ENCODE measurements at regions not wholly inside any gene's neighbourhood (a gene's known extent, or its start where the extent isn't known, plus 50 kb on each side); places are given as distances from the start of the nearest gene placed in this dataset.

DNA sequence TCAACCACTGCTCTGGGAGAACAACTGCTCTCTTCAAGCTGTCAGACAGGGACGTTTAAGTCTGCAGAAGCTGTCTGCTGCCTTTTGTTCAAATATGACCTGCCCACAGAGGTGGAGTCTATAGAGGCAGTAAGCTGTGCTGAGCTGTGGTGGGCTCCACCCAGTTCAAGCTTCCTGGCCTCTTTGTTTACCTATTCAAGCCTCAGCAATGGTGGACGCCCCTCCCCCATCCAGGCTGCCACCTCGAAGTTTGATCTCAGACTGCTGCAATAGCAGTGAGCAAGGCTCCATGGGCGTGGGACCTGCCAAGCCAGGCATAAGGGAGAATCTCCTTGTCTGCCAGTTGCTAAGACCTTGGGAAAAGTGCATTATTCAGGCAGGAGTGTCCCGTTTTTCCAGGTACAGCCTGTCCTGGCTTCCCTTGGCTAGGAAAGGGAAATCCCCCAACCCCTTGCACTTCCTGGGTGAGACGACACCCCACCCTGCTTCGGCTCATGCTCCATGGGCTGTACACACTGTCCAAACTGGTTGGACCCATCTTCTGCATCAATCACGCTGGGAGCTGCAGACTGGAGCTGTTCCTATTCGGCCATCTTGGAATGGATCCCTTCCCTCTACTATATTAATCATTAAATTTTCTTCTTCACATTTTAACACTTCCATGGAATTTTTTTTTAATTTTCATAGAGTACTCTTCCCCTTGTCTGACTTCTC is 167.0 kb upstream of the UBE2E2 start:
- peak; percentile 69 for DNase-seq

DNA sequence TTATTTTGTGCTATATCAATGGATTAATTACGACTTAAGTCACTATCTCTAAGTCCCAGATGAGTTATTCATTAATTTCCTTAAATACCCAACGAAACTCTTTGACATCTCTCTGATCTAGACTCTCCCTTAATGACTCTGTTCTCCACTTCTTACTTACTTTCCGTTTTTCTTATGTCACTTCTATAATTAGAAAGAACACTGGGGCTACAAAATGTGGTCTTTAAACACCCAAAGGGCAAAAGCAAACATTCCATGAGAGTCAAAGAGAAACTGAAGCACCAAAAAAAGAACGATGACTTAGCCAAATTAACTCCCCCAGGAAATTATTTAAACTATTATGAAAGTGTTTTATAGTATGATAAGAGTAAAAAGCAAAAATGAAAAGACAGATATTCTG is 166.4 kb upstream of the UBE2E2 start:
- DNase-seq: no peak

DNA sequence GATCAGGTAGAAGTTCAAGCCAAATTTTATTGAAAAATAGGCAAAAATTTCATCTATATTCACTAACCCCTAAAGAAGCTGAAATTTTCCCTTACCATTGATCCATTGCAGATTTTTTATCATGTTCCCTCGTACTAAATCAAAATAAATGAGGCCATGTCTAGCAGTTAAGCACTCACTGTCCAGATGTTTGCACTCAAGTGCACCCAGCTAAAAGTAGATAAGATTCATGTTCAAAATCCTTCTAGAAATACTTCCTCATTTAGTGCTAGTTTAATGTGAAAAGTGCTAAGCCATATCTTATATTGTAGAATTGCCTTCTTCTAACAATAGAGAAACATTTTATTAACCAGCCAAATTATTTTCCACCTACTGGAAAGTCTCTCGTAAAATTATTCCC is 164.7 kb upstream of the UBE2E2 start:
- no peak for DNase-seq

DNA sequence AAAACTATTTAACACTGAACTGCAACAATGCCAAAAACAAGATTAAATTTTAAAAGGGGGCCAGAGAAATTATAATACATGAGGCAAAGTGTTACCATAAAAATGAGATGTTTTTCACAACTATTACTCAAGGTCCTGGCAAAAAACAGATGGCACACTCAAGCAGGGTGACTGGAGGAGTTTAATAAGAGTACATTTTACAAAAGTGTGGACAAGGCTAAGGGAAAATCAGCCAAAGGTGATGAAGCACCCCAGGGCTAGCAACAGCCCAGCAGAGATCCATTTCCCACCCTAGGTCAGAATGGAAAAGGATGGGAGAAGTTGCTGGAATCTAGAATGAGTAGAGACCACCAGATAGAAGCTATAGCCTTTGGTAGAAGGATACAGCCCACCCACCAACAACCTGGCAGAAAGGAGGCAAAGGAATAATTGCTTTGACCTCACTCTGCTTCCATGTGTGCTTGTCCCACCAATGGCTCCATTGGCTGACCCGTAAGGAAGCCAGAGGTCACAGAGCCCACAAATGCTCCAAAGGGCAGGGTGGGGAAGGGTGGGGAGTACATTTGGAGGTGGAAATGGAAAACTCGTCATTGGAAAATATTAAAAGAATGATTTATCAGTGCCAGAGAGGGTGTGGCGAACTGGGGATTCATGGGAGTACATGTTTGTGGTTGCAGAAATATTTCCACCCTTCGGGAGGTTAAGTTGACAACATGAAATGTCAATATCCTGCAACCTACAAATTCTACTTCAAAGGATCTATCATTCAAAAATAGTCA is 161.0 kb upstream of the UBE2E2 start:
- DNase-seq: no peak

DNA sequence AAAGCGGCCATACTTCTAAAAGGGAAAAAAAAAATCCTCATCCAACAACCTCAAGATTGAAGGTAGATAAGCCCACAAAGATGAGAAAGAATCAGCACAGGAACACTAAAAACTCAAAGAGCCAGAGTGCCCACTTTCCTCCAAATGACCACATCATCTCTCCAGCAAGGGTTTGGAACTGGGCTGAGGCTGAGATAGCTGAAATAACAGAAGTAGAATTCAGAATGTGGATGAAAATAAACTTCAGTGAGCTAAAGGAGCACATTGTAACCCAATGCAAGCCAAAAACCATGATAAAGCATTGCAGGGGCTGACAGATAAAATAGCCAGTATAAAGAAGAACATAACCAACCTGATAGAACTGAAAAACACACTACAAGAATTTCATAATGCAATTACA is 158.7 kb upstream of the UBE2E2 start:
- no peak for DNase-seq

DNA sequence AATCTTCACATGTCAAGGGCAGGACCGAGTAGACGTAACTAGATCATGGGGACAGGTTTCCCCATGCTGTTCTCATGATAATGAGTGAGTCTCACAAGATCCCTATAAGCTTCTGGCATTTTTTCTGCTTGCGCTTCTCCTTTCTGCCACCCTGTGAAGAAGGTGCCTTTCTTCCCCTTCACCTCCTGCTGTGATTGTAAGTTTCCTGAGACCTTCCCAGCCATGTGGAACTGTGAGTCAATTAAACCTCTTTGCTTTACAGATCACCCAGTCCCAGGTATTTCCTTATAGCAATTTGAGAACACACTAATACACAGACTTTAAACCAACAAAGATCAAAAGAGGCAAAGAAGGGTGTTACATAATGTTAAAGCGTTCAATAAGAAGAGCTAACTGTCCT is 156.6 kb upstream of the UBE2E2 start:
- no peak for DNase-seq

DNA sequence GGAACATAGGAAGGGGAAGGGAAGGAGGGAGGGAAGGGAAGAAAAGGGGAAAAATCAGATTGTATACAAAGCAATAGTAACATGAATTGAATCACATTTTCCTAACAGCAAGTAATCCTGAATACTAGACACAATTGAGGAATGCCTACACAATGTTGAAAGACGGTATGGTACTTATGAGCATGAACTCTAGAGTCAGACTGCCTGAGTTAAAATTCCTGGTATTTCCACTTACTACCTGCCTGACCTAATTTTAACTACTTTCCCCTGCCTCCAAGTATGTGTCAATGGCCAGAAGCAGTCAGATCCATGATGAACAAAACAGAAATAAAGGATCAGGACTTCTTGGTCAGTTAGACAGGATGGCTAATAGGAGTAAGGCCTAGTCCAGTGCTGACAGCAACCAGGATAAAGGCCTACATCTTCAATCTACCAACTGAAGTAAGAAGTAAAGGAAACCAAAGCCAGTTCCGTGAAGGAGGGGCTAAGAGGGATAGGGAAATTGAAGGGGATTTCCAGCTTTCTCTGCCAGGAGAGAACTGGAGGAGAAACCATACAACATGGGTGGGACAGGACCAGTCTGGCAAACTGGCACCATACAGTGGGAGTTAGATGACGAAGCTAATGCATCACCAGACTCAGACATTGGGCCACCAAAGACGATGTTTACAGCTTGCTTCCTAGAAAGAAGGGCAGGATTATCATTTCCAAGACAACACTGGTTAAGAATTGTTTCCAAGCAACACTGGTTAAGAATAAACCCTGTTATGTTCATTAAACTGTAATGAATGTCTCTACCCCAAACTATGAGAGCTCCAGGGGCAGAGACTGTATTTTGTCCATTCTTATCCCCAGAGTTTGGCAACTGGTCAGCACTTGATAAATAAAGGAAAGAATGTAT is 151.6 kb upstream of the UBE2E2 start:
- no peak for DNase-seq

DNA sequence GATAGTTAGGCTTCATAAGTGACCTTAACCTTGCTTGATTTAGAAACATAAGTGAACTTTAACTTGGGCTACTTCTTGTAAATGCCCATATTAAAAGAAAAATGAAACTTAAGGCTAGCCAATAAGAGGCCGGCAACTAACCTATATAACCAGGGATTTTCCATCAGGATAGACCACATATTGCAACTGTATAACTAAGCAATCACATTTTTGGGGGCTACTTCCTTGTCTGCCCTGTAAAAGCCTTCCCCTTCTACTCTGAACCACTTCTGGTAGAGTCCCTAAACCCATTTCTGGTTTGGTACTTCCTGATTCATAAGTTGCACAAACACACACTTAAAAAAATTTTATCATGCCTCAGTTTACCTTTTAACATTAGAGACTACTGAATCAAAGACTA is 150.9 kb upstream of the UBE2E2 start:
- no peak for DNase-seq

DNA sequence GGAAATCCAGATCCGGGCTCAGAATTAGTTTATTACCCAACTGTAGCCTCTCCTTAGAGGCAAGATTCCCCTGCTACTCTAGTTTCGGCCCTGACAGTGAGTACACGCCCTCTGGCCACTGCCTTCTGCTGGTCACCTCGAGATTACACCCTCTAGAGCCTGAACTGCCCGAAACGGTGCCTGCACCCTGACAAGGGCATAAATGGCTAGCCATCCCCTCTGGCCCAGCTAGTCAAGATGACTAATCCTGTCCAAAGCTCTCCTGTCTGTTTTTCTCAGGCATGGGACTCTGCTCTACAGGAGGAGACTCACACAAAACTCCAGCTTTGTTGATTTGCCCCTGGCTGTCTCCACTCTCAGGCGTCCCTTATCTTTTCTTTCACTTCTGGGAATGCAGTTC is 150.5 kb upstream of the UBE2E2 start:
- peak; percentile 0 for DNase-seq

DNA sequence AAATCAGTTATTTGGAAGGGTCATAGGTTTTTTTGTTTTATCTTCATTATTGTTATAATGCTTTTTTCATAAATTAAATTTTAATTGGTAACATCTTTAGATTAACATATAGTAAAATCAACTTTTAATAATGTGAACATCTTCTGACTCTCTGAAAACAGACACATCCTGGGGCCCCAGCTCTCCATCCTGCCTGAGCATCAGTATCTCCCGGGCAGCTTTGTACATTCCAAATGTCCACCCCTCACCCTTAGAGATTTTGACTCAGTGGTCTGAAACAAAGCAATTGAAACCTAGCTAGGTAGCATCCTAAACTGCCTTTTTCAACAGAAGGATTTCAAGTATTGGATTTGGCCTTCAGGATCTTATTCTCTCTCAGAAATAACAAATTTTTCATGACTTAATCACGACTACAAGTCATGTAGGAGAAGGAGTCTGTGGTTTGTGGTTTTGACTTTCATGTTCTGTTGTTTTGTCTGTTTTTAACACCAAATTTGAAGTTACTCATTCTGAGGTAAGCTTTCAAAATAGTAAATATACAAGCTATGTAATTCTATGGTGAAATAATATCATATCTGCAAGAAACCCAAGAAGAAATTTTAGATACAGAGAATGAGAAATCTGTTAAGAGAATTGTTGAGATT is 147.3 kb upstream of the UBE2E2 start:
- DNase-seq: no peak

DNA sequence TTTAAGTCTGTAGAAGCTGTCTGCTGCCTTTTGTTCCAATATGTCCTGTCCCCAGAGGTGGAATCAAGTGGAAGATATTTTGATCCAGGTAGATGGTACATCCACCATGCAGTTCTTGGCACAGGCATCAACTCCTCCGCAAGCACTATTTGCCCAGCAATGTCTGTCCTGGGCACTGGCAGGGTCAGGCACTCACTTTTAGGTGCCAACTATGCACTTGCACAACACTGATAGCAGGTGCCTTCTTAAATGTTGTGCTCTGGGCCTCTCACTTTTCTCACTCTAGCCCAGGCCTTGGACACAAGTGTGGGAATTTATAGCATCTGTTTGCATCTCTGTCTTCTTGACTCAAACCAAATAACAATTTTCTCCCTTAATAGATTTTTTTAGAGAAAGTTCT is 140.5 kb upstream of the UBE2E2 start:
- no peak for DNase-seq

DNA sequence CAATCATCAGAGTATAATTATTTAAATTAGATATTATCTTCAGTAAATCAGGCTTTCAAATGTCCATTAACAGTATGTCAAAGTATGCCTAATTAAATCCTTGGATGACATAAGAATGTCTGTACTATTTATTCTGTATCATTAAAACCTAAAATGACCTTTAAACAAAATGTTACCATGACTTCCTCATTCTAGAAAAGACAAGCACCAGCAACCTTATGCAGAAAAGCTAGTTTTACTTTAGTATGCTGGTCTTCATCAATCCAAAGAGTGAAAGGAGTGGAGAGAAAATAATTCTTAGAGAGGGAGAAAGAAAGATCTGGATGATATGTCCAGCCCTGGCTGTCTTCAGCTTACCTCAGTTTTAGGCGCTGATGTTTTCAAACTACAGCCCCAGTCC is 140.1 kb upstream of the UBE2E2 start:
- DNase-seq: no peak

DNA sequence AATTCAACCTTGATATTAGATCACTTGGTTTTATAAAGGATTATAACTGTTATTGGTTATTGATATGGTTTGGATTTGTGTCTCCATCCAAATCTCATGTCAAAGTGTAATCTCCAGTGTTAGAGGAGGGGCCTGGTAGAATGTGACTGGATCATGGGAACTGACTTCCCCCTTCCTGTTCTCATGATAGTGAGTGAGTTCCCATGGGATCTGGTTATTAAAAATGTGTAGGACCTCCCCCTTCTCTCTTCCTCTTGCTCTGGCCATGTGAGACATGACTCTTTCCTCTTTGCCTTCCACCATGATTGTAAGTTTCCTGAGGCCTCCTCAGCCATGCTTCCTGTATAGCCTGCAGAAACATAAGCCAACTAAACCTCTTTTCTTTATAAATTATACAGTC is 136.0 kb upstream of the UBE2E2 start:
- DNase-seq: no peak

DNA sequence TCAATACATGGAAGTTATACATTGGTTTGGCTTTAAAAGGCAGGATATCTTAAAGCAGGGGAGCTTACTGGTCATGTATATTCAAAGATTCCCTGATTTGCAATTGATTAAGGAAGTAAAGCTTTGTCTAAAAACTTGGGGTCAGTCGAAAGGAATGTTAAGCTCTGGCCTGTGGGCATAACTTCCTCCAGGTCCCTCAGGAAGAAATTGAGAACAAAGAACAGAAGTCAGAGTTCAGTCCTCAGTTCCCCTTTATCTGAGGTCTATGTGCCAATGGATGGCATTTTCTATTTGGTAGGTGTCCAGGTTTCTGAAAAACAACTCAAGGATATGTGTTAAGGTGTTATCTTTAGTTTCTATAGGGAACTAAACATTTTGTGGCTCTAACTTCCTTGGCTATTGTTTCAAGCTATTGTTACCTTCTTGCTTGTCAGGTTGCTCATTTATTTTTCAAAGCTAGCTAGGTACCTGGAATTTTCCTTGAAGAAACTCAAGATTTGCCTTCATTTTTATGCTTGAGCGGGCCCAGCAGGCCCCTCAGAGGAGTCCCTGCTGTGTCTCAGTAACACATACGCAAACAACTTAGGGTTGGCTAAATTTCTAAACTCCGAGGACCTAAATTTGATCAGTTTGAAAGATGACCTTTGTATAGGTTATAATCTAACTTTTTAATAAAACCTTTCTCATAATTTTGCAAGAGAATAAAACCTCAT is 135.0 kb upstream of the UBE2E2 start:
- no peak for DNase-seq

DNA sequence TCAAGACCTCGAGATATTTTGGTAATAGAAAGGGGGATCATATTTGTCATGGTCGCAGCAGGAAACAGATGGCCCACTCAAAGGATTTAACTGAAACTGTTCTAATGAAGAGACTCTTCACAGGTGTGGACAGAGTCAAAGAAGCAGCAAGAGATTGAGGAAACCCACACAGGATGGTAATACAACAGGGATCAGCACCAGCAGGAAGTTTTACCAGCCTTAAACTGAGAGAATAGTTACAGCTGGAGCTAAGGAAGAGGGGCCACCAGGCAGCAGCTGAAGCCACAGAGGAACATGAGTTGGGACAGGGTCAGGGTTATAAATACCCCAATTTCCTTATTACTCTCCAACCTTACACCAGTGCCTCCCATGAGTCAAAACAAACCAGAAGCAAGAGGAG is 131.8 kb upstream of the UBE2E2 start:
- DNase-seq: no peak

DNA sequence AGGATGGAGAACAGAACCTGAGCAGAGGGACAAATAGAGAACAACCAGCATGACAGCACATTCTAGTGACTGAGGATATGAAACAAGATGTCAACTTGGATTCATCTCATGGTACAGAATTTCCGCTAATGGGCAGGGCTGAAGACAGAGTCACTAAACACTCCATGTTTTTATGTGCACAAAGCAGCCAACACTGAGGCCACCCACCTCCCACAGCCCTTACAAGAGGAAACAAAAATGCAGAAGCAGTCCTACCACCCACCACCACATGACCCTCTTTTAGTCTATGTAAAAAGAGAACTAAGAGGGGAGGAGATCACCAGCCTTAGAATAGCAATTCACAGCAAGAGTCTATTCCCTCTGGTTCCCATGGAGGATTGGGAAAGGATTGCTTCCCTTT is 131.4 kb upstream of the UBE2E2 start:
- no peak for DNase-seq

DNA sequence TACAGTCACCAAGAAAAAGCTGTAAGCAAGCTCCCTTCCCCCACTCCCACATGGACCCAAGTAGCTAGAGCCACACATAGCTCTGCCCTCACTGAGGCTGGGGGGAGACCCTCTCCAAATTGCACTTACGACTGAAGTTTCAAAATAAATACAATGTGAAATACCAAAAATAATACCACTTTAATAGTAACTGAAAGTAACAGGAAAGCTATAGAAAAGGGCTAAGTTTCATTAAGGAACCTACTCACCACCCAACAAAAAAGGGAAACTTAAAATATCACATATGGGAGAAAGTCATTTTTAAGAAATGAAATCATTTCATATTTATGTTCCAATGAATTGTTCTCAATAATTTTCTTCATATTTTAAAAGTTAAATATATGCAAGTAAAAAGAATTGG is 130.4 kb upstream of the UBE2E2 start:
- no peak for DNase-seq

DNA sequence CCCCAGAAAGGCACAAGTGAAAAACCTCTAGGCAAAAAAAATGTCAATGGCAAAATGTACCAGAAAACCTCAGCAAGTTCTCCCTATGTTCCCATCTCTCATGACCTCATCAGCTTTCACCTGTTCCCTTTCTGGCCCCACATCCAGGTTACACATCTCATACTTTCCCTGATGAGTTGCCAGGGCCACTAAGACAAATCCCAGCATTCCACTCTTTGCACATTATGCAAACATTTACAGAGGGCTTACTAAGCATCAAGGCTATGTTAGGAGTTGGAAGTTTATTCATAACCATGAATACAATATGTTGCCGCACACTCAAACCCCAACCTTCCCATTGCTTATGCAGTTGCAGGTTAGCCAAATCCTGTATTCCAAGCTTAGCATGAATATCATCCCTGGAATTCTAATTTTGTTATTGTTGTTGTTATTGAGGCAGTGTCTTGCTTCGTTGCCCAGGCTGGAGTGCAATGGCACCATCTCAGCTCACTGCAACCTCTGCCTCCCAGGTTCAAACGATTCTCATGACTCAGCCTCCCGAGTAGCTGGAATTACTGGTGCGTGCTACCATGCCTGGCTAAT is 129.3 kb upstream of the UBE2E2 start:
- DNase-seq: peak; percentile 25

DNA sequence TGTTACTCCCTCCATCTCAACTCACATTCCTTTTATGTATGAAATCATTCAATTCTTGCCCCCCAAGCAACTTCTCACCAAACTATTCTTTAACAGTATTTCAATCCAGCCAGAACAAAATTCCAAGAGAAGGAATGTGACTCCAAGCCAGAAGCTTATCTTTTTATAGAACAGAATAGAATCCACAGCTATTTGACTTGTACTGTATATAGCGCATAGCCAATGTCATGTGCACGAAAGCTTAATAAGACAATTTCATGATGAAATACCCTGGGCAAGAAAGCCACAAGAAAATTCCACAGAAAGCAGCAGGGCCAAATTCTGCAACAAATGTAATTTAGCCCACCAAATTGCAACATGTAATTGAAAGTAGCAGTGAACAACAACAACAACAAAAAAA is 127.6 kb upstream of the UBE2E2 start:
- DNase-seq: no peak

DNA sequence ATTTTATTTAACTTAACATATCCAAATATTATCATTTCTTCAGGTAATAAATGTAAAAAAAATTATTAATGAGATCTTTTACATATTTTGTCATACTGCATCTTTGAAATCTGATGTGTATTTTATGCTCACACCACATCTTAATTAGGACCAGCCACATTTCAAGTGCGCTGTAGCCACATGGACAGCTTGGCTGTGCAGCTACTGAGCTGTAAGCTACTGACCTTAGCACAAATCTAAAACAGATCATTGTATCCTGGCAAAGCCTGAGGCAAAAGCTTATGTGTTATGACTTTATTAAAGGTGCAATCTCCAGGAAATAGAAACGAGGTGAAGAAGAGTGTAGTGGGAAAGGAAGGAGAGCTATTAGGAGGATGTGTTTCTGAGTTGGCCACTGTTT is 126.7 kb upstream of the UBE2E2 start:
- no peak for DNase-seq

DNA sequence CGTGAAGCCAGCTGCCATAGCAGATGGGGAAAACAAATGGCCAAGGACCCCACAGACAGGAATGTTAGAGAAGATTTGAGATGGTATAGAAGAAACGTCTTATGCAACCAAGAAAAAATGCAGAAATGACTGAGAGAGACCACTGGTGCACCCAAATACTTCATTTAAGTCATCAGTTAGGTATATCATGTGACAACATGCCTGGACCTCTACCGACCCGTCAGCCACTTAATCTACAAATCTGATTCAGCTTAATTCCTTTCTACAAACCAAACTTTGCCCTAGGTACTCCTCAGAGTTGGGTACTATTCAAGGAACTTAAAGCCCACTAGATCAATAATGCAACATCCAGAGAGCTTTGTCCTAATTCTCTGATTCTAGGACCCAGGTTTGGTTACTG is 126.0 kb upstream of the UBE2E2 start:
- no peak for DNase-seq

DNA sequence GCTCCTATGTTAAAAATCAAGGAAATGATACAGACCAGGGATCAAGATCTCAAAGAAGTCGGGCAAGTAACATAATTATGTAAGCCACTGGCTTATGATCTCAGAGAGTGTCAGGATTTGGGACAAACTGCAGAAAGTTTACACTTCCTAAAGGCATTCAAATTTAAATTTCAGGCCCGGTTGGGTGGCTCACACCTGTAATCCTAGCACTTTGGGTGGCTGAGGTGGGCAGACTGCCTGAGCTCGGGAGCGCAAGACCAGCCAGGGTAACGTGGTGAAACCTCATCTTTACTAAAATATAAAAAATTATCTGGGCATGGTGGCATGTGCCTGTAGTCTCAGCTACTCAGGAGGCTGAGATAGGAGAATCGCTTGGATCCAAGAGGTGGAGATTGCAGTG is 124.4 kb upstream of the UBE2E2 start:
- DNase-seq: no peak
